HEK293T (cell line): ENCODE measurements at regions not wholly inside any gene's neighbourhood (a gene's known extent, or its start where the extent isn't known, plus 50 kb on each side); places are given as distances from the start of the nearest gene placed in this dataset.

Experiments used
- ARNT ChIP-seq: fragments of 450-650 bp; IDR thresholded peaks from 2 replicates; pipeline ENCODE4 v1.6.1; 2017; ENCODE audit warnings: mild to moderate bottlenecking
- BHLHE40 ChIP-seq: fragments of 450-650 bp; IDR thresholded peaks from 2 replicates; pipeline ENCODE4 v1.6.1; 2016; ENCODE audit warnings: mild to moderate bottlenecking, moderate library complexity, borderline replicate concordance
- CTBP1 ChIP-seq: fragments of 450-650 bp; IDR thresholded peaks from 2 replicates; pipeline ENCODE4 v1.6.1; 2016; ENCODE audit warnings: borderline replicate concordance
- ELF4 ChIP-seq: fragments of 450-650 bp; IDR thresholded peaks from 2 replicates; pipeline ENCODE4 v1.6.1; 2017; ENCODE audit warnings: antibody characterized with exemption
- L3MBTL2 ChIP-seq: fragments of 450-650 bp; conservative IDR thresholded peaks from 2 replicates; pipeline ENCODE4 v1.6.1; 2016; ENCODE audit warnings: mild to moderate bottlenecking
- LEF1 ChIP-seq: fragments of 450-650 bp; IDR thresholded peaks from 2 replicates; pipeline ENCODE4 v1.6.1; 2017; ENCODE audit warnings: mild to moderate bottlenecking, borderline replicate concordance
- NFRKB ChIP-seq: fragments of 450-650 bp; IDR thresholded peaks from 2 replicates; pipeline ENCODE4 v1.6.1; 2016; ENCODE audit warnings: mild to moderate bottlenecking, moderate library complexity
- SP1 ChIP-seq: fragments of 450-650 bp; IDR thresholded peaks from 2 replicates; pipeline ENCODE4 v1.6.1; 2017
- TARDBP ChIP-seq: fragments of 450-650 bp; IDR thresholded peaks from 2 replicates; pipeline ENCODE4 v1.6.1; 2016
- TF ChIP-seq, protein P1 (sequence below): fragments of 450-650 bp; IDR thresholded peaks from 2 replicates; pipeline ENCODE4 v1.6.1; 2016

- no peak for TF ChIP-seq LEF1
- TF ChIP-seq CTBP1, result no peak
- TF ChIP-seq TARDBP, result no peak
- TF ChIP-seq L3MBTL2, result no peak
- TF ChIP-seq ELF4, result no peak
- TF ChIP-seq ARNT, result no peak
- TF ChIP-seq, protein P1, sequence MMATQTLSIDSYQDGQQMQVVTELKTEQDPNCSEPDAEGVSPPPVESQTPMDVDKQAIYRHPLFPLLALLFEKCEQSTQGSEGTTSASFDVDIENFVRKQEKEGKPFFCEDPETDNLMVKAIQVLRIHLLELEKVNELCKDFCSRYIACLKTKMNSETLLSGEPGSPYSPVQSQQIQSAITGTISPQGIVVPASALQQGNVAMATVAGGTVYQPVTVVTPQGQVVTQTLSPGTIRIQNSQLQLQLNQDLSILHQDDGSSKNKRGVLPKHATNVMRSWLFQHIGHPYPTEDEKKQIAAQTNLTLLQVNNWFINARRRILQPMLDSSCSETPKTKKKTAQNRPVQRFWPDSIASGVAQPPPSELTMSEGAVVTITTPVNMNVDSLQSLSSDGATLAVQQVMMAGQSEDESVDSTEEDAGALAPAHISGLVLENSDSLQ, result no peak
- no peak for TF ChIP-seq NFRKB
- TF ChIP-seq BHLHE40, result no peak
- TF ChIP-seq SP1, result no peak
Observed at GRCh38 chr3:176262071-176262470, 935.2 kb downstream of the TBL1XR1 start.
